HUDEP-2 (cell line): ENCODE measurements at regions not wholly inside any gene's neighbourhood (a gene's known extent, or its start where the extent isn't known, plus 50 kb on each side); places are given as distances from the start of the nearest gene placed in this dataset.

Experiments
- DNase-seq, 76 experiments: peaks; one replicate each; lab custom pipeline; 2025; ENCODE audit not compliant: unreplicated experiment in 76 of 76; lab: John Stamatoyannopoulos, UW

DNA sequence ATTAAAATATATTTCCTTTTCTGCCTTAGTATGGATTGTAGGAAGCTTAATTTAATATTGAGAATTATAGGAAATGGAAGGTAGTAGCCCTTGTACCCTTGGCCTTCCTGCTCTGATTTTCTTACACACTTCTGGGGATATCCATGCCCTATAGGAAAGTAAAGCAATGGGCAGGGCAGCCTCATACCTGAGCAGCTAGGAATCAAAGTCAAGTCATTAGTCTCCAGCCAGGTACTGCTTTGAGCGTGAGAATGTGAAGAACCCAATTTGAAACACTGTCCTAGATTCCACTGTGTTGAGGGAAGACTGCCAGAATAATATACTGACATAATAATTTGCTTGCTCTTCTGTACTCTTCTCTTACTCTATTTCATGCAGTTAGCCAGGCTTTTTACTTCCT, 51.0 kb upstream of the L3MBTL3 start:
- DNase-seq, result no peak

DNA sequence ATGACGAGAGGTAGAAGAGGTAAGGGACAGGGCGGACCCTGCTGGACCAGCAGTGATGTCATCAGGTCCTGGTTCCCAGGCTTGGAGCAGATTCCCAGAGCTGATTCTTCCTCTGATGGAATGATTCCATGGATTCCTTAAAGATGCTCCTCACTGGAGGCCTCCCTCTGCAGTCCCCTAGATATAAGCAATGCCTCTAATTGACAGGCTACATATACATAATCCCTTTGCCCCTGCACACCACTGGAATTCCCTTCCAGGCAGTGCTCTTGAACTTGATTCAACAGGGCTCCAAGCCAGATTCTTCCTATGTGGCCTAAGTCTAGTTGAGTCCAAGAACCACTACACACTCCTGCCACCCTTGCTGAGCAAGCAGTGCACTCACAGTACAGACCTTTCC, 52.3 kb upstream of the L3MBTL3 start:
- no peak for DNase-seq

- no peak for DNase-seq
Measured at GRCh38 chr6:129965096-129965495, 53.3 kb upstream of the L3MBTL3 start.

- no peak for DNase-seq
Measured at GRCh38 chr6:129959358-129959930, 58.9 kb upstream of the L3MBTL3 start.

GRCh38 chr6:129957941-129958898, 60.2 kb upstream of the L3MBTL3 start:
- no peak for DNase-seq

GRCh38 chr6:129955584-129955983, 62.8 kb upstream of the L3MBTL3 start:
- DNase-seq, result no peak

DNA sequence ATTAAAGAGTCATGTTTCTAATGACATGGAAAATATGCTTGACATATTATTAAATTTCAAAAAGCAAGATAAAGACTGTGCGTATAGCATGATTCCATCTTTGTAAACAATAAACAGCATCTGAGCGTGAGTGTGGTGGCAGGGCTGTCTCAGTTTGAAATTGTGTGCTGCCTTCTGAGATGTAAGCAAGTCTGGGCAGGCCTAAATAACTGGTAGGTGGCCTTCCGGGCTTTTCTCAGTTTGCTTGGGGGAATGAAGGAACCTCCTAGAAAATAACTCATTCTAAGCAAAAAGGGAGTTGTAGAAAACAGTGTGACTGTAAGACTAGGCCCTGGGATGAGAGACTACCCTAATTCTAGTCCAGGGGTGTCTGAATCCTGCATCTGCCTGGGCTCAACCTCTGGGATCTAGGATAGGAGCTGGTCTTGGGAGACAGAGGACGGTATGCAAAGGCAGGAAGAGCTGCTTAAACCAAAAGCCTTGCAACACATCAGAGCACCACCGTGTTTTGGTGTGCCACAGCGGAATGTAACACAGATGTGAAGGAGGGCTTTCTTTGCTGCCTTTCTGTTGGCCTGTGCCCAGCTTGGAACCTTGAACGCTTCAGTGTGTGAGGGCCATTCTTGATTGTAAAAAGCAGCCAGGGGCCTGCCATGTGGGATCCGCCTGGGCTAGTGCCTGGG, 63.5 kb upstream of the L3MBTL3 start:
- no peak for DNase-seq

DNA sequence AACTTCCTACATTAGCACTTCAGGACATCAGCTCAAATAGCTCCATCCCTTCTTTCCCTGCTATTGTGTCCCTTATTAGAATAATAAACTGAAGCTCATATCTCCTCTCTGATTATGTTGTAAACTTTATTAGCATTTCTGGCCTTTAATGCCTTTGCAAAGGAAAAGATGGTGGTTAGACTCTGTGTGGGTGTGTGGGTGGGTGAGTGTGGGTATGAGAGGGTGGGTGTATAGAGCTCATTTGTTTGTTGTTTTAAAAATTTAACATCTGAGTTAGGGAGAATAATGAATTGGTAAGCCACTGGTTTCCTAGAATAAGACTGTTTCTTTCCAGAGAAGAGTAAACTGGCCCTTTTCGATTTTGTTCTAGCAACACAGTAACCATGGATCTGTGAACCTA, 70.6 kb upstream of the L3MBTL3 start:
- DNase-seq, result no peak

GRCh38 chr6:129946439-129947140, 71.8 kb upstream of the L3MBTL3 start:
- no peak for DNase-seq

- no peak for DNase-seq
Measured at GRCh38 chr6:129943637-129944271, 74.6 kb upstream of the L3MBTL3 start.

- no peak for DNase-seq
Measured at GRCh38 chr6:129940454-129941195, 77.8 kb upstream of the L3MBTL3 start.

DNA sequence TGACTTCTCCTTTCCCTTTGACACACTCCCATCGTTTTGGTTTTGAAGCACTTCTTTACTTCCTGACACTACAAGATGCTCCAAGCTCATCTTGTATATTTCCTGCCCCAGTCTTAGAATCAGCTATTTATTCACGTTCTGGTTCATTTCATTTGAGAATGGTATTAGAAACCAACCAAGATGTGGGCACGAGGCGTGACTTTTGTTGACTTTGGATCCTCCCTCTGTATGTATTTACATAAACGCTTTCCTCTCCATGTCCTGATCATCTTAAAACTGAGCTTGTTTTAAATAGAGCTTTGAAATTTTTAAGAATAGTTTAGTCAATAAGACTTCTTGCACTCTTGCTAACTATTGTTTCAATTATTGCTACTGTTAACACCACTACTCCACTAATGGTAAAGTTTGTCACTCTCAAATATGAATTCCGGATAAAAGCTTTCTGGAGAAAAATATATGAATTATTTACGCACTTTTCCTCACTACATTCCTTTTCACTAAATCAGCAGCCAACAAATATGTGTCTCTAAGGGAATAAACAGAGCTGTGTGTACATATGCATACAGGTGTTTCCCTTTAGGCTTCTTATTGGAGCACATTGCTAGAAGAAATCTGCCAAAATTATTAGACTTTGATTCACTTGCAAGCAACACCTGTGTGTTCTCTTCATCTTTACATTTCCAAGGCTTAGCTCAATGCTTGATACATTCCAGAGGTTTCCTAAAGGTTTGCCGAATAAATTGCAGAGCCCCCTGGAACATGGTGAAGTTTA, 77.3 kb upstream of the TMEM244 start:
- DNase-seq, result no peak

DNA sequence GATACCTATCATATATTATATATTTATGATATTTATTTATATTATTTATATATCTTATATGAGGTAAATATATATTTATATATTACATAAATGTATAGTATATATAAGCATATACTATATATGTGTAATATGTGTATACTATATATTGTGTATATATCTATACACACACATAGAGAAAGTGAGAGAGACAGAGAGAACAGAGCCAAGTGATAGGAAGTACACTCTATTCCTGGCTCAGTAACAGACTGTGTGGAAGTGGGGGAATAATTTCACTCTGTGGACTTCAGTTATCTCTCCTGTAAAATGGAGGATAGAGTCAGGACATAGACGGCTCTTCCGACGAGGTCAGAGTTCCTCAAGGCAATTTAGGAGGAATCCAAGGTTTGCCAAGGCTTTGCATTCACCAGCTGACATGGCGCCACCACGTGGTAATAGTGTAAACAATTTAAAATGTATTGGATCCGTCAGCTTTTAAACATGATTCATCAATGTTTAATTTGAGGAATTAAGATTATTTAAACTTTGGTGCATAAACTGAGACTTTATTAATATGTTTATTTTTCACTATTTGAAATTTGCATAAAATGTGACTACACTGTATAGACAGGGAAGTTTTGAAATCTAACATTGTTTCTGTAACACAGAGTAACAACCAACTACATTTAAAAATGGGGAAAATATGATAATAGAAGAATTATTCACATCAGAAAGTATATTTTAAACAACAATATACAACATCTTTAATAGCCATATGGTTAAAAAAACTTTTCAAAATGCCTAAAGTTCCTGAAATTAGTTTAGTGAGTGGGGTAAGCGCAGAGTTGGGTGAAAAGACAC, 75.4 kb upstream of the TMEM244 start:
- peak in 64 of 76 experiments; percentile 14 to 80 (median 50) for DNase-seq

- DNase-seq, result no peak
Measured at GRCh38 chr6:129932321-129932720, 71.2 kb upstream of the TMEM244 start.

GRCh38 chr6:129929433-129929832, 68.3 kb upstream of the TMEM244 start:
- DNase-seq, result no peak

DNA sequence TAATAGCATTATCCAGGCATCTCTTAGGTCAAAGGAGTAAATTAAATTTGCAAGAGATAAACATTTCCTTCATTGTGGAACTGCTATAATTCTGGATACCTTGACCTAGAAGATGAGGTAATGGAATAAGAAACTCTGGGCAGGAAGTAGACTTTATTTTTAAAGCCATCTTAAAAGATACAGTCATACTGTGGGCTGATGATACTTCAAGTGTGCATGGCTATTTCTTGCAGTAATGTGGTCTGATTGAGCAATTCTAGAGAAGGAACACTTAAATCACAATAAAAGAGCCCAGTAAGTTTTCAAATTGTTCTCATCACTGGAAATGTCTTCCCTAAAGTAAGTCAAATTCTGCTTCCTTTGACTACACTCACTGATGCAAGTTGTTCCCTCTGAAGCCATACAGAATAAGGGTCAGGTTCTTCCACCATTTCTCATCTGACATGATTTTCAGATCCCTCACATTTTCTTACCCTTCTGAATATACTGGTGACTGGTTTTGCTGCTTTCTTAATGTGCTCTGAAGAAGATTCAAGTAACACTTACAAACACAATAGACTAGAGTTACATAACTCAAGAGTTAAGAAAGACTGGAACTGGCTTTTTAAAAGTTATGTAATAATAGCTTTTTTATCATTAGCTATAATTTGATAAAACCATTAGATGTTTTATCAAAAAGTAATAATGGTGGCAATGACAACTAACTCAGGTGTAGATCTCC, 62.6 kb upstream of the TMEM244 start:
- no peak for DNase-seq

GRCh38 chr6:129921169-129921817, 60.2 kb upstream of the TMEM244 start:
- peak in 51 of 76 experiments; percentile 7 to 70 (median 30) for DNase-seq
